CD4-positive, alpha-beta T cell (primary cell): ENCODE measurements at regions not wholly inside any gene's neighbourhood (a gene's known extent, or its start where the extent isn't known, plus 50 kb on each side); places are given as distances from the start of the nearest gene placed in this dataset.

Experiments used
- ATAC-seq: fragments of 200-7000 bp; cut with Tn5 transposase; one replicate; pipeline ENCODE4 v1.10.0; 2022; ENCODE audit warnings: mild to moderate bottlenecking; ENCODE audit not compliant: poor library complexity
- CTCF ChIA-PET: fragments of 350-600 bp; sonication (Branson Sonifier 250); formaldehyde crosslinking; loops from one replicate; lab custom pipeline; 2021; ENCODE audit warnings: antibody characterized with exemption, inconsistent platforms; lab: Charles Lee
- POLR2A ChIA-PET: fragments of 350-600 bp; sonication (Branson Sonifier 250); formaldehyde crosslinking; loops from one replicate; lab custom pipeline; 2021; ENCODE audit warnings: antibody characterized with exemption, inconsistent platforms; lab: Charles Lee
- DNase-seq, 14 experiments: peaks; one replicate each; pipeline ENCODE4 v3.0.0-alpha.2; 2013 to 2020; ENCODE audit warnings: mixed read lengths in 2 of 14
- H3K27ac ChIP-seq, 2 donors: one replicate each; pipeline versions ENCODE4 v1.5.1 to v1.7.0; 2013; ENCODE audit warnings: low read length in 2 of 2, low read depth in 1 of 2, mild to moderate bottlenecking in 1 of 2
- H3K27me3 ChIP-seq, 2 experiments: 1 replicate in 1 of 2; 2 replicates in 1 of 2; pipeline versions ENCODE4 v1.6.1 to v1.7.0; 2013; ENCODE audit warnings: low read length in 2 of 2, control low read depth in 1 of 2, mild to moderate bottlenecking in 1 of 2, moderate library complexity in 1 of 2; ENCODE audit not compliant: insufficient read depth in 2 of 2, control insufficient read depth in 1 of 2
- H3K36me3 ChIP-seq: one replicate; pipeline ENCODE4 v1.6.1; 2013; ENCODE audit warnings: low read length, control low read depth; ENCODE audit not compliant: insufficient read depth
- H3K4me1 ChIP-seq: one replicate; pipeline ENCODE4 v1.6.1; 2013; ENCODE audit warnings: low read length, control low read depth; ENCODE audit not compliant: insufficient read depth
- H3K4me3 ChIP-seq: one replicate; pipeline ENCODE4 v1.5.1; 2013; ENCODE audit warnings: mild to moderate bottlenecking, low read length, moderate library complexity
- H3K9me3 ChIP-seq, 2 experiments: 1 replicate in 1 of 2; 2 replicates in 1 of 2; pipeline versions ENCODE4 v1.6.1 to v1.7.0; 2013; ENCODE audit warnings: low read length in 2 of 2, mild to moderate bottlenecking in 2 of 2, control low read depth in 1 of 2, moderate library complexity in 1 of 2; ENCODE audit not compliant: control insufficient read depth in 1 of 2, insufficient read depth in 1 of 2
- H3K27ac Mint-ChIP-seq: one replicate; pipeline ENCODE4 v1.8.0; 2020; ENCODE audit warnings: mixed read lengths
- H3K27me3 Mint-ChIP-seq: one replicate; pipeline ENCODE4 v1.8.0; 2021; ENCODE audit warnings: mixed read lengths
- H3K36me3 Mint-ChIP-seq: one replicate; pipeline ENCODE4 v1.8.0; 2021; ENCODE audit warnings: low read depth, mixed read lengths
- H3K4me1 Mint-ChIP-seq: one replicate; pipeline ENCODE4 v1.8.0; 2021; ENCODE audit warnings: low read depth, mixed read lengths
- H3K4me3 Mint-ChIP-seq: one replicate; pipeline ENCODE4 v1.8.0; 2020; ENCODE audit warnings: mild to moderate bottlenecking, mixed read lengths
- H3K9me3 Mint-ChIP-seq: one replicate; pipeline ENCODE4 v1.8.0; 2020; ENCODE audit warnings: mixed read lengths
- CTCF ChIP-seq: fragments of 200-600 bp; IDR thresholded peaks from one replicate; pipeline ENCODE4 v1.8.0; 2022; ENCODE audit warnings: antibody characterized with exemption, mild to moderate bottlenecking
- intact Hi-C, 2 experiments: fragments of 100-400 bp; cut with DNase I in 1 of 2; cut with micrococcal nuclease in 1 of 2; formaldehyde crosslinking; loops; one replicate each; pipeline versions ENCODE4 v1.15.1 to v1.9.0; 2023 to 2025; cut with DNase I, micrococcal nuclease

GRCh38 chr6:28765978-28766351 is 157.8 kb downstream of the TRIM27 start:
- POLR2A ChIA-PET = no interaction called here
- intact Hi-C loops = no loop called here
- no peak overlapping the region for H3K4me3 ChIP-seq
- Mint-ChIP-seq H3K4me3 (no peak overlapping the region), H3K4me1 (no peaks in the 10 kb centered on the region), H3K36me3 (no peaks in the 10 kb centered on the region), H3K27ac (no peak overlapping the region), H3K9me3 (peaks cover 3% of the 10 kb centered on the region), H3K27me3 (peaks cover 94% of the 10 kb centered on the region)
- no peaks in the 10 kb centered on the region for H3K4me1 ChIP-seq
- peaks cover 76 to 92% of the 10 kb centered on the region in 2 experiments for H3K27me3 ChIP-seq
- no peak for ATAC-seq
- H3K36me3 ChIP-seq = no peaks in the 10 kb centered on the region
- no peak for DNase-seq
- no peak for TF ChIP-seq CTCF
- H3K9me3 ChIP-seq = peaks cover 34 to 39% of the 10 kb centered on the region in 2 experiments
- CTCF ChIA-PET = interaction anchor here (1.0 kb wide), 1 partner anchor 250 kb away, joined by 3 read pairs; no protein-coding TSS in a partner anchor
- no peak overlapping the region for H3K27ac ChIP-seq

GRCh38 chr6:28766426-28766825 is 157.4 kb downstream of the TRIM27 start:
- H3K9me3 ChIP-seq = peaks cover 34 to 43% of the 10 kb centered on the region in 2 experiments
- Mint-ChIP-seq H3K27ac (no peak overlapping the region), H3K4me1 (no peaks in the 10 kb centered on the region), H3K27me3 (peaks cover 97% of the 10 kb centered on the region), H3K4me3 (no peak overlapping the region), H3K9me3 (peaks cover 3% of the 10 kb centered on the region), H3K36me3 (no peaks in the 10 kb centered on the region)
- no peak overlapping the region for H3K4me3 ChIP-seq
- H3K4me1 ChIP-seq = no peaks in the 10 kb centered on the region
- H3K27me3 ChIP-seq = peaks cover 81 to 96% of the 10 kb centered on the region in 2 experiments
- no peak overlapping the region for H3K27ac ChIP-seq
- ATAC-seq = no peak
- ChIA-PET POLR2A (no interaction called here), CTCF (interaction anchor here (1.0 kb wide), 1 partner anchor 250 kb away, joined by 3 read pairs; no protein-coding TSS in a partner anchor)
- intact Hi-C loops = no loop called here
- TF ChIP-seq CTCF = no peak
- no peak for DNase-seq
- no peaks in the 10 kb centered on the region for H3K36me3 ChIP-seq

GRCh38 chr6:28767133-28767532 is 156.7 kb downstream of the TRIM27 start:
- no peak overlapping the region for H3K27ac ChIP-seq
- CTCF ChIA-PET = no interaction called here
- H3K4me3 ChIP-seq = no peak overlapping the region
- H3K4me1 Mint-ChIP-seq = no peaks in the 10 kb centered on the region
- H3K27me3 ChIP-seq = peaks cover 88 to 96% of the 10 kb centered on the region in 2 experiments
- peaks cover 98% of the 10 kb centered on the region for H3K27me3 Mint-ChIP-seq
- H3K27ac Mint-ChIP-seq = no peak overlapping the region
- H3K36me3 Mint-ChIP-seq = no peaks in the 10 kb centered on the region
- intact Hi-C loops = no loop called here
- H3K4me1 ChIP-seq = no peaks in the 10 kb centered on the region
- POLR2A ChIA-PET = no interaction called here
- H3K36me3 ChIP-seq = no peaks in the 10 kb centered on the region
- no peak overlapping the region for H3K4me3 Mint-ChIP-seq
- H3K9me3 ChIP-seq = peaks cover 37 to 45% of the 10 kb centered on the region in 2 experiments
- DNase-seq (no peak), ATAC-seq (no peak)
- no peak for TF ChIP-seq CTCF
- H3K9me3 Mint-ChIP-seq = peaks cover 3% of the 10 kb centered on the region
